Nephron (organoid): ENCODE measurements at regions not wholly inside any gene's neighbourhood (a gene's known extent, or its start where the extent isn't known, plus 50 kb on each side); places are given as distances from the start of the nearest gene placed in this dataset.

Experiments used
- H3K27ac Mint-ChIP-seq, 3 experiments: 2 replicates each; pipeline ENCODE4 v1.8.0; 2020; ENCODE audit warnings: mixed read lengths in 3 of 3, mild to moderate bottlenecking in 2 of 3, moderate library complexity in 1 of 3
- H3K27me3 Mint-ChIP-seq: 2 replicates; pipeline ENCODE4 v1.8.0; 2021; ENCODE audit warnings: low read depth, mild to moderate bottlenecking, moderate library complexity, mixed read lengths
- H3K36me3 Mint-ChIP-seq: 2 replicates; pipeline ENCODE4 v1.8.0; 2020; ENCODE audit warnings: low read depth, mixed read lengths
- H3K4me1 Mint-ChIP-seq: 2 replicates; pipeline ENCODE4 v1.8.0; 2020; ENCODE audit warnings: mixed read lengths
- H3K4me3 Mint-ChIP-seq, 3 experiments: 2 replicates each; pipeline ENCODE4 v1.8.0; 2020; ENCODE audit warnings: mild to moderate bottlenecking in 3 of 3, mixed read lengths in 3 of 3, moderate library complexity in 2 of 3
- H3K9me3 Mint-ChIP-seq: 2 replicates; pipeline ENCODE4 v1.8.0; 2020; ENCODE audit warnings: mixed read lengths
- TF ChIP-seq, protein P1 (sequence below), 3 experiments: fragments of 200-600 bp; sonication (generic); IDR thresholded peaks; one replicate each; pipeline ENCODE4 v1.5.0; 2021; ENCODE audit warnings: antibody characterized with exemption in 3 of 3; ENCODE audit not compliant: unreplicated experiment in 3 of 3

- Mint-ChIP-seq H3K27me3 (no peaks in the 10 kb centered on the region), H3K4me3 (no peak overlapping the region)
These were observed 452.1 kb upstream of the BOD1L1 start for GRCh38 chr4:14079601-14080000.

DNA sequence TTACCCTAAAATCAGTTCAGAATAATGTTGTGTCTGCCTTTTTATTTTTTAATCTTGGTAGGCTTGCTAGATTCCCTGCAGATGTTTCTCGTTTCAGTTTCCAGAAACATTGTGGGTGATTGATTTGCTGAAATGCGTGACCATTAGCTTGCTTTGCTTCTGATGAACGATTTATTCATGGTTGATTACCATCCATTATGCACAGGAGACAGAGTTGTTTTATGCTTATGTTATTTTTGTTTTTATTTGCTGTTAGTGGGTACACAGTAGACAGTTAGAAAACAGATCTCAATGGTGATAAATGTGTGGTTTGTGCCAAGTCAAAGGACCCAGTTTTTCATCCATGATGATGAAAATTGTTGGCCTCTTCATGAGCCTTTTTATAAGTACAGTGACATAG lies 455.6 kb upstream of the BOD1L1 start:
- Mint-ChIP-seq H3K4me1 (no peaks in the 10 kb centered on the region), H3K4me3 (no peak overlapping the region), H3K9me3 (no peaks in the 10 kb centered on the region), H3K27me3 (no peaks in the 10 kb centered on the region), H3K27ac (no peak overlapping the region), H3K36me3 (no peaks in the 10 kb centered on the region)
- TF ChIP-seq, protein P1, sequence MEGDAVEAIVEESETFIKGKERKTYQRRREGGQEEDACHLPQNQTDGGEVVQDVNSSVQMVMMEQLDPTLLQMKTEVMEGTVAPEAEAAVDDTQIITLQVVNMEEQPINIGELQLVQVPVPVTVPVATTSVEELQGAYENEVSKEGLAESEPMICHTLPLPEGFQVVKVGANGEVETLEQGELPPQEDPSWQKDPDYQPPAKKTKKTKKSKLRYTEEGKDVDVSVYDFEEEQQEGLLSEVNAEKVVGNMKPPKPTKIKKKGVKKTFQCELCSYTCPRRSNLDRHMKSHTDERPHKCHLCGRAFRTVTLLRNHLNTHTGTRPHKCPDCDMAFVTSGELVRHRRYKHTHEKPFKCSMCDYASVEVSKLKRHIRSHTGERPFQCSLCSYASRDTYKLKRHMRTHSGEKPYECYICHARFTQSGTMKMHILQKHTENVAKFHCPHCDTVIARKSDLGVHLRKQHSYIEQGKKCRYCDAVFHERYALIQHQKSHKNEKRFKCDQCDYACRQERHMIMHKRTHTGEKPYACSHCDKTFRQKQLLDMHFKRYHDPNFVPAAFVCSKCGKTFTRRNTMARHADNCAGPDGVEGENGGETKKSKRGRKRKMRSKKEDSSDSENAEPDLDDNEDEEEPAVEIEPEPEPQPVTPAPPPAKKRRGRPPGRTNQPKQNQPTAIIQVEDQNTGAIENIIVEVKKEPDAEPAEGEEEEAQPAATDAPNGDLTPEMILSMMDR (IDR thresholded peaks at IDR 0.05; ENCODE audit: unreplicated experiment in 3 of 3), result no peak

More at GRCh38 chr4:14079601-14080000, 452.1 kb upstream of the BOD1L1 start:
- Mint-ChIP-seq H3K27ac (no peak overlapping the region), H3K9me3 (no peaks in the 10 kb centered on the region), H3K4me1 (no peaks in the 10 kb centered on the region), H3K36me3 (no peaks in the 10 kb centered on the region)
- TF ChIP-seq, protein P1 (IDR thresholded peaks at IDR 0.05; ENCODE audit: unreplicated experiment in 3 of 3), result no peak

GRCh38 chr4:14084598-14084997 lies 457.1 kb upstream of the BOD1L1 start:
- H3K27ac Mint-ChIP-seq, result no peak overlapping the region

DNA sequence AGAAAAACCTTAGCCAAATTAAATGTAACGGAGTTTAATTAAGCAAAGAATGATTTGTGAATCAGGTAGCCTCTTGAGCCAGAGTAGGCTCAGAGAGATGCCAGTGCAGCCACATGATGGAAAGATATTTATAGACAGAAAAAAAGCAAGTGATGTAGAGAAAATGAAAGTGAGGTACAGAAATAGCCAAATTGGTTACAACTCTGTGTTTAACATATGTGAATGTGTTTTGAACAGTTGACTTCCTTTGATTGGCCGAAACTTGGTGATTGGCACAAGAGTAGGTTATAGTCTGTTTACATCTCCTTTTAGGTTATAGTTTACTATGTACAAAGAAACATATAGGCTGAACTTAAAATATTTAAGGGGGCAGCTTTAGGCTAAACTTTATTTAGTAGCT lies 459.9 kb upstream of the BOD1L1 start:
- Mint-ChIP-seq H3K4me3 (no peak overlapping the region), H3K9me3 (no peaks in the 10 kb centered on the region), H3K4me1 (no peaks in the 10 kb centered on the region), H3K27me3 (no peaks in the 10 kb centered on the region), H3K27ac (no peak overlapping the region), H3K36me3 (no peaks in the 10 kb centered on the region)
- TF ChIP-seq, protein P1 (IDR thresholded peaks at IDR 0.05; ENCODE audit: unreplicated experiment in 3 of 3), result no peak

More at GRCh38 chr4:14084598-14084997, 457.1 kb upstream of the BOD1L1 start:
- no peaks in the 10 kb centered on the region for H3K9me3 Mint-ChIP-seq
- no peak overlapping the region for H3K4me3 Mint-ChIP-seq
- H3K4me1 Mint-ChIP-seq, result no peaks in the 10 kb centered on the region
- TF ChIP-seq, protein P1 (IDR thresholded peaks at IDR 0.05; ENCODE audit: unreplicated experiment in 3 of 3), result no peak
- H3K27me3 Mint-ChIP-seq, result no peaks in the 10 kb centered on the region
- no peaks in the 10 kb centered on the region for H3K36me3 Mint-ChIP-seq

- no peaks in the 10 kb centered on the region for H3K27me3 Mint-ChIP-seq
- H3K4me3 Mint-ChIP-seq, result no peak overlapping the region
These were observed 460.4 kb upstream of the BOD1L1 start for GRCh38 chr4:14087921-14088320.

GRCh38 chr4:14091531-14091930 lies 464.0 kb upstream of the BOD1L1 start:
- Mint-ChIP-seq H3K27me3 (no peaks in the 10 kb centered on the region), H3K4me3 (no peak overlapping the region), H3K9me3 (no peaks in the 10 kb centered on the region), H3K4me1 (no peaks in the 10 kb centered on the region), H3K27ac (no peak overlapping the region), H3K36me3 (no peaks in the 10 kb centered on the region)
- TF ChIP-seq, protein P1 (IDR thresholded peaks at IDR 0.05; ENCODE audit: unreplicated experiment in 3 of 3), result no peak

More at GRCh38 chr4:14087921-14088320, 460.4 kb upstream of the BOD1L1 start:
- Mint-ChIP-seq H3K9me3 (no peaks in the 10 kb centered on the region), H3K36me3 (no peaks in the 10 kb centered on the region), H3K4me1 (no peaks in the 10 kb centered on the region), H3K27ac (no peak overlapping the region)
- TF ChIP-seq, protein P1 (IDR thresholded peaks at IDR 0.05; ENCODE audit: unreplicated experiment in 3 of 3), result no peak
